ENCODE measurements at regions not wholly inside any gene's neighbourhood (a gene's known extent, or its start where the extent isn't known, plus 50 kb on each side); places are given as distances from the start of the nearest gene placed in this dataset.

DNA sequence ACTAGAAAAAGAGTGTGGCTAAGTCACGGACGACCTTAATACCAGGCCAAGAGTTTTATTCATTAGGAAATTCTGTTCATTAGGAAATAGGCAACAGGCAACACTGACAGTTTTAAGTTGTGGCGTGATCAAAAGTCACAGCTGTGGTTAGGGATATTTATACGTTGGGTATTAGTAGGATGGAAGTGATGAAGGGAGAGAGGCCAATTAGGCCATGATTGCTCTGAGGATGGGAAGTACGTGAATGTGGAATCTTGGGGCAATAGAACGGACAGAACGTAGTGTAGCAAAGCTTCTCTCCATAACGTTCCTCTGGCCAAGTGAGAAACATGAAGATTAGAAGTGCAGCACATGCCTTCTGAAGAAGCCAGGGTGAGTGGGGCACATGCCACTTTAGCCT, 290.1 kb upstream of the ZNF608 start (continued):
- TF ChIP-seq, protein P1, sequence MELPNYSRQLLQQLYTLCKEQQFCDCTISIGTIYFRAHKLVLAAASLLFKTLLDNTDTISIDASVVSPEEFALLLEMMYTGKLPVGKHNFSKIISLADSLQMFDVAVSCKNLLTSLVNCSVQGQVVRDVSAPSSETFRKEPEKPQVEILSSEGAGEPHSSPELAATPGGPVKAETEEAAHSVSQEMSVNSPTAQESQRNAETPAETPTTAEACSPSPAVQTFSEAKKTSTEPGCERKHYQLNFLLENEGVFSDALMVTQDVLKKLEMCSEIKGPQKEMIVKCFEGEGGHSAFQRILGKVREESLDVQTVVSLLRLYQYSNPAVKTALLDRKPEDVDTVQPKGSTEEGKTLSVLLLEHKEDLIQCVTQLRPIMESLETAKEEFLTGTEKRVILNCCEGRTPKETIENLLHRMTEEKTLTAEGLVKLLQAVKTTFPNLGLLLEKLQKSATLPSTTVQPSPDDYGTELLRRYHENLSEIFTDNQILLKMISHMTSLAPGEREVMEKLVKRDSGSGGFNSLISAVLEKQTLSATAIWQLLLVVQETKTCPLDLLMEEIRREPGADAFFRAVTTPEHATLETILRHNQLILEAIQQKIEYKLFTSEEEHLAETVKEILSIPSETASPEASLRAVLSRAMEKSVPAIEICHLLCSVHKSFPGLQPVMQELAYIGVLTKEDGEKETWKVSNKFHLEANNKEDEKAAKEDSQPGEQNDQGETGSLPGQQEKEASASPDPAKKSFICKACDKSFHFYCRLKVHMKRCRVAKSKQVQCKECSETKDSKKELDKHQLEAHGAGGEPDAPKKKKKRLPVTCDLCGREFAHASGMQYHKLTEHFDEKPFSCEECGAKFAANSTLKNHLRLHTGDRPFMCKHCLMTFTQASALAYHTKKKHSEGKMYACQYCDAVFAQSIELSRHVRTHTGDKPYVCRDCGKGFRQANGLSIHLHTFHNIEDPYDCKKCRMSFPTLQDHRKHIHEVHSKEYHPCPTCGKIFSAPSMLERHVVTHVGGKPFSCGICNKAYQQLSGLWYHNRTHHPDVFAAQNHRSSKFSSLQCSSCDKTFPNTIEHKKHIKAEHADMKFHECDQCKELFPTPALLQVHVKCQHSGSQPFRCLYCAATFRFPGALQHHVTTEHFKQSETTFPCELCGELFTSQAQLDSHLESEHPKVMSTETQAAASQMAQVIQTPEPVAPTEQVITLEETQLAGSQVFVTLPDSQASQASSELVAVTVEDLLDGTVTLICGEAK (IDR thresholded peaks at IDR 0.05; ENCODE audit: borderline replicate concordance) = no peak
- TF ChIP-seq, protein P2, sequence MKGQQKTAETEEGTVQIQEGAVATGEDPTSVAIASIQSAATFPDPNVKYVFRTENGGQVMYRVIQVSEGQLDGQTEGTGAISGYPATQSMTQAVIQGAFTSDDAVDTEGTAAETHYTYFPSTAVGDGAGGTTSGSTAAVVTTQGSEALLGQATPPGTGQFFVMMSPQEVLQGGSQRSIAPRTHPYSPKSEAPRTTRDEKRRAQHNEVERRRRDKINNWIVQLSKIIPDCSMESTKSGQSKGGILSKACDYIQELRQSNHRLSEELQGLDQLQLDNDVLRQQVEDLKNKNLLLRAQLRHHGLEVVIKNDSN (IDR thresholded peaks at IDR 0.05; ENCODE audit: borderline replicate concordance, extremely low read length, insufficient read depth, low read depth, low read length) = no peak

DNA sequence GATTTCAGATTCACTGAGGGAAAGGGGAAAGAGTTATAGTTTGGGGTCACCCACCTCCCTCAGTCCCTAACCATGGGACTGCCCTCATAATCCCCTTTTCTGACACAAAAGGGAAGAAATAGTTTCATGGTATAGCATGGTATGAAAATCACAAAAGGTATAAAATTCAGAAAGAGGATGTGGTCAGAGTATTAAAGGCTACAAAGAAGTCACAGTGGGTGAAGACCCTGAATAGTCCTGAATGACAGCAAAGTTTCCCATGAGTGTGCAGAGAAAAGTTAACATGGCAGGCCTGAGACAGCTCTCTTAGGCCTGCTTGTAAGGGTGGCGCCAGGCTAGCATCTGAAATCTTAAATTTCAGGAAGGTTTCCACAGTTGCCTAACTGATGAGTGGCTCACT, 290.6 kb upstream of the ZNF608 start:
- DNase-seq (ENCODE audit: low read depth, low spot score) = no peak
- Histone ChIP-seq H3K4me1 (ENCODE audit: control insufficient read depth, insufficient read depth, low read length) (no peaks in the 10 kb centered on the region; the same call in 1 of the 2 replicates), H3K36me3 (ENCODE audit: control insufficient read depth in 2 of 2, insufficient read depth in 2 of 2, low read length in 1 of 2) (no peaks in the 10 kb centered on the region), H3K4me2 (ENCODE audit: control insufficient read depth, insufficient read depth) (no peak overlapping the region), H3K9ac (ENCODE audit: control insufficient read depth, insufficient read depth, low read length) (no peak overlapping the region), H3K27ac (ENCODE audit: control insufficient read depth, insufficient read depth) (no peak overlapping the region), H3K79me2 (ENCODE audit: control insufficient read depth, insufficient read depth, low read length) (no peaks in the 10 kb centered on the region), H3K27me3 (replicated peaks in 1 of 2; ENCODE audit: control insufficient read depth in 2 of 2, insufficient read depth in 2 of 2, low read length in 1 of 2) (no peaks in the 10 kb centered on the region), H3K9me3 (replicated peaks; ENCODE audit: control insufficient read depth, insufficient read depth, low read length) (no peaks in the 10 kb centered on the region), H4K20me1 (ENCODE audit: control insufficient read depth, insufficient read depth) (no peaks in the 10 kb centered on the region), H3K4me3 (no peak overlapping the region), H2AFZ (ENCODE audit: control insufficient read depth, low read depth, low read length) (no peak overlapping the region)
- intact Hi-C loops (cut with micrococcal nuclease; ENCODE audit: unreplicated experiment) (no loop called here), in situ Hi-C loops (cut with MboI) (no loop called here)
- no peak for FAIRE-seq
- POLR2A ChIA-PET = interaction anchor here (1.4 kb wide), 1 partner anchor 16 kb away, joined by 4 read pairs; no protein-coding TSS in a partner anchor
- RAD21 ChIA-PET (ENCODE audit: unreplicated experiment) = no interaction called here
- ATAC-seq = peak; percentile 49; the same call in 2 of the 3 replicates
- SMC1A ChIA-PET (ENCODE audit: uncharacterized antibody, unreplicated experiment) = interaction anchor here (1.3 kb wide), 1 partner anchor 22 kb away, joined by 3 read pairs; no protein-coding TSS in a partner anchor
- TF ChIP-seq, protein P3, sequence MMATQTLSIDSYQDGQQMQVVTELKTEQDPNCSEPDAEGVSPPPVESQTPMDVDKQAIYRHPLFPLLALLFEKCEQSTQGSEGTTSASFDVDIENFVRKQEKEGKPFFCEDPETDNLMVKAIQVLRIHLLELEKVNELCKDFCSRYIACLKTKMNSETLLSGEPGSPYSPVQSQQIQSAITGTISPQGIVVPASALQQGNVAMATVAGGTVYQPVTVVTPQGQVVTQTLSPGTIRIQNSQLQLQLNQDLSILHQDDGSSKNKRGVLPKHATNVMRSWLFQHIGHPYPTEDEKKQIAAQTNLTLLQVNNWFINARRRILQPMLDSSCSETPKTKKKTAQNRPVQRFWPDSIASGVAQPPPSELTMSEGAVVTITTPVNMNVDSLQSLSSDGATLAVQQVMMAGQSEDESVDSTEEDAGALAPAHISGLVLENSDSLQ (IDR thresholded peaks at IDR 0.05) = peak; percentile 38; the same call in 1 of the 2 replicates
- TF ChIP-seq RUNX3 (IDR thresholded peaks at IDR 0.05; ENCODE audit: low read length) (peak; percentile 65), NR2F1 (conservative IDR thresholded peaks at IDR 0.05) (0 out of 2 replicates have a peak, but pooled peaks have one; percentile 35), SPI1 (IDR thresholded peaks at IDR 0.05; ENCODE audit: borderline replicate concordance, insufficient read depth, low read depth, low read length) (peak; percentile 60; the same call in 1 of the 2 replicates), BMI1 (IDR thresholded peaks at IDR 0.05; ENCODE audit: borderline replicate concordance) (no peak)
- TF ChIP-seq, protein P4, sequence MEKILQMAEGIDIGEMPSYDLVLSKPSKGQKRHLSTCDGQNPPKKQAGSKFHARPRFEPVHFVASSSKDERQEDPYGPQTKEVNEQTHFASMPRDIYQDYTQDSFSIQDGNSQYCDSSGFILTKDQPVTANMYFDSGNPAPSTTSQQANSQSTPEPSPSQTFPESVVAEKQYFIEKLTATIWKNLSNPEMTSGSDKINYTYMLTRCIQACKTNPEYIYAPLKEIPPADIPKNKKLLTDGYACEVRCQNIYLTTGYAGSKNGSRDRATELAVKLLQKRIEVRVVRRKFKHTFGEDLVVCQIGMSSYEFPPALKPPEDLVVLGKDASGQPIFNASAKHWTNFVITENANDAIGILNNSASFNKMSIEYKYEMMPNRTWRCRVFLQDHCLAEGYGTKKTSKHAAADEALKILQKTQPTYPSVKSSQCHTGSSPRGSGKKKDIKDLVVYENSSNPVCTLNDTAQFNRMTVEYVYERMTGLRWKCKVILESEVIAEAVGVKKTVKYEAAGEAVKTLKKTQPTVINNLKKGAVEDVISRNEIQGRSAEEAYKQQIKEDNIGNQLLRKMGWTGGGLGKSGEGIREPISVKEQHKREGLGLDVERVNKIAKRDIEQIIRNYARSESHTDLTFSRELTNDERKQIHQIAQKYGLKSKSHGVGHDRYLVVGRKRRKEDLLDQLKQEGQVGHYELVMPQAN (conservative IDR thresholded peaks at IDR 0.05) = no peak
- CTCF ChIA-PET = no interaction called here
- WGBS (ENCODE audit: insufficient coverage, insufficient replicate concordance, low lambda C conversion rate, missing lambda C conversion rate) = 80% methylated on average over 1 of the region's 1 CpG
- no TSS peak for BruUV-seq (replicated peaks)

All from GM12878 (cell line).